Nephron progenitor cell (in vitro differentiated cells): ENCODE measurements at regions not wholly inside any gene's neighbourhood (a gene's known extent, or its start where the extent isn't known, plus 50 kb on each side); places are given as distances from the start of the nearest gene placed in this dataset.

ENCODE experiments used
- DNase-seq: peaks from one replicate; pipeline ENCODE4 v3.0.0; 2021
- H3K27ac Mint-ChIP-seq: 2 replicates; pipeline ENCODE4 v1.8.0; 2021; ENCODE audit warnings: mild to moderate bottlenecking, moderate library complexity, mixed read lengths
- H3K27me3 Mint-ChIP-seq: 2 replicates; pipeline ENCODE4 v1.8.0; 2021; ENCODE audit warnings: mild to moderate bottlenecking, low read depth, mixed read lengths; ENCODE audit not compliant: poor library complexity
- H3K36me3 Mint-ChIP-seq: 2 replicates; pipeline ENCODE4 v1.8.0; 2021; ENCODE audit warnings: low read depth, mixed read lengths
- H3K4me1 Mint-ChIP-seq: 2 replicates; pipeline ENCODE4 v1.8.0; 2021; ENCODE audit warnings: mixed read lengths
- H3K4me3 Mint-ChIP-seq: 2 replicates; pipeline ENCODE4 v1.8.0; 2021; ENCODE audit warnings: mild to moderate bottlenecking, moderate library complexity, mixed read lengths
- H3K9me3 Mint-ChIP-seq: 2 replicates; pipeline ENCODE4 v1.8.0; 2021; ENCODE audit warnings: mild to moderate bottlenecking, moderate library complexity, mixed read lengths
- CTCF ChIP-seq: fragments of 200-600 bp; sonication (generic); IDR thresholded peaks from 2 replicates; pipeline ENCODE4 v1.5.0; 2021; ENCODE audit warnings: antibody characterized with exemption

- Mint-ChIP-seq H3K36me3 (no peaks in the 10 kb centered on the region), H3K4me1 (no peaks in the 10 kb centered on the region), H3K27me3 (no peaks in the 10 kb centered on the region), H3K4me3 (no peak overlapping the region), H3K27ac (no peak overlapping the region), H3K9me3 (no peaks in the 10 kb centered on the region)
- DNase-seq = no peak
- no peak for TF ChIP-seq CTCF
Measured at GRCh38 chr13:105200181-105200580, 1335.3 kb downstream of the EFNB2 start.

GRCh38 chr13:105196052-105196451 lies 1339.4 kb downstream of the EFNB2 start:
- Mint-ChIP-seq H3K27ac (no peak overlapping the region), H3K36me3 (no peaks in the 10 kb centered on the region), H3K4me3 (no peak overlapping the region), H3K27me3 (no peaks in the 10 kb centered on the region), H3K4me1 (no peaks in the 10 kb centered on the region), H3K9me3 (no peaks in the 10 kb centered on the region)
- no peak for TF ChIP-seq CTCF
- peak; percentile 6 for DNase-seq

GRCh38 chr13:105193026-105193425 lies 1342.4 kb downstream of the EFNB2 start:
- H3K9me3 Mint-ChIP-seq = no peaks in the 10 kb centered on the region

GRCh38 chr13:105184201-105184600 lies 1351.3 kb downstream of the EFNB2 start:
- Mint-ChIP-seq H3K27ac (no peak overlapping the region), H3K4me1 (no peaks in the 10 kb centered on the region), H3K27me3 (no peaks in the 10 kb centered on the region), H3K36me3 (no peaks in the 10 kb centered on the region), H3K9me3 (no peaks in the 10 kb centered on the region), H3K4me3 (no peak overlapping the region)
- TF ChIP-seq CTCF = no peak
- DNase-seq = no peak

More at GRCh38 chr13:105193026-105193425, 1342.4 kb downstream of the EFNB2 start:
- Mint-ChIP-seq H3K36me3 (no peaks in the 10 kb centered on the region), H3K4me1 (no peaks in the 10 kb centered on the region), H3K4me3 (no peak overlapping the region), H3K27me3 (no peaks in the 10 kb centered on the region), H3K27ac (no peak overlapping the region)
- DNase-seq = no peak
- TF ChIP-seq CTCF = no peak

DNA sequence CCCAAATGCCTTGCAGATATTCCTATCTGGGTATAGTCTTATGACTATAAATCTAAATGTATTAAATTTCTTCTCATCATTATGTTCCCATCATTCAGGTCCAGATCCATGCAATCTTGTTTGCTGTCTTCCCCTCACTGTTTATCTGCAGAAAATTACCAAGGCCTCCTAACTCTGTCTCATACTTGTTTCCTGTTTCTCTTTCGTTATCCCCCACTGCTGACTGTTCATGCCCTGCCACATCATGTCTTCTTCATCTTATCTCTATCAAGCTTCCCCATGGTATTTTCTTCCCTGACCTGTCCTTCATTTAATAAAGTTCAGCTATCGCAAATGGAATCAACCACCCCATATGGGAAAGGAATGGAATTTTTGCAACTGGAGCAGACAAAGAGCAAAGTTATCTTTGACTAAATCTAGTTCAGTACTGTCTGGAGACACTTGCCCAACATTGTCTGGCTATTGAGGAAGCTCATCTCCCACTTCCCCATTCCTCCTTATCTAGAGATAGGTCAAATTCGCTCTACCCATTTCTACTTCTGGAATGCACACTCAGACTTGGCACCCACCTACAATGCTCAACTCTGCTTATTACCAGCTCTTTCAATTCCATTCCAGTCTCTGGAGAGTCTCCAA lies 1358.1 kb downstream of the EFNB2 start:
- Mint-ChIP-seq H3K27me3 (no peaks in the 10 kb centered on the region), H3K4me3 (no peak overlapping the region), H3K9me3 (no peaks in the 10 kb centered on the region), H3K36me3 (no peaks in the 10 kb centered on the region), H3K4me1 (no peaks in the 10 kb centered on the region), H3K27ac (no peak overlapping the region)
- no peak for DNase-seq
- no peak for TF ChIP-seq CTCF

GRCh38 chr13:105170438-105170837 lies 1365.0 kb downstream of the EFNB2 start:
- no peak for TF ChIP-seq CTCF
- Mint-ChIP-seq H3K36me3 (no peaks in the 10 kb centered on the region), H3K9me3 (no peaks in the 10 kb centered on the region), H3K4me3 (no peak overlapping the region), H3K27me3 (no peaks in the 10 kb centered on the region), H3K4me1 (no peaks in the 10 kb centered on the region), H3K27ac (no peak overlapping the region)
- DNase-seq = no peak
